Body of pancreas (tissue), 4 donors: ENCODE measurements at regions not wholly inside any gene's neighbourhood (a gene's known extent, or its start where the extent isn't known, plus 50 kb on each side); places are given as distances from the start of the nearest gene placed in this dataset.

ENCODE experiments used
- POLR2A ChIP-seq, 3 donors: fragments of 450-650 bp; IDR thresholded peaks; one replicate each; pipeline ENCODE4 v1.6.1; 2016; ENCODE audit warnings: antibody characterized with exemption in 3 of 3, mild to moderate bottlenecking in 2 of 3
- TF ChIP-seq, protein P1 (sequence below), 7 experiments: fragments of 450-650 bp in 4 of 7; fragments of 200-600 bp in 3 of 7; sonication (generic) in 3 of 7; IDR thresholded peaks; one replicate each; pipeline ENCODE4 v1.5.1; 2016 to 2019; ENCODE audit warnings: antibody characterized with exemption in 7 of 7

DNA sequence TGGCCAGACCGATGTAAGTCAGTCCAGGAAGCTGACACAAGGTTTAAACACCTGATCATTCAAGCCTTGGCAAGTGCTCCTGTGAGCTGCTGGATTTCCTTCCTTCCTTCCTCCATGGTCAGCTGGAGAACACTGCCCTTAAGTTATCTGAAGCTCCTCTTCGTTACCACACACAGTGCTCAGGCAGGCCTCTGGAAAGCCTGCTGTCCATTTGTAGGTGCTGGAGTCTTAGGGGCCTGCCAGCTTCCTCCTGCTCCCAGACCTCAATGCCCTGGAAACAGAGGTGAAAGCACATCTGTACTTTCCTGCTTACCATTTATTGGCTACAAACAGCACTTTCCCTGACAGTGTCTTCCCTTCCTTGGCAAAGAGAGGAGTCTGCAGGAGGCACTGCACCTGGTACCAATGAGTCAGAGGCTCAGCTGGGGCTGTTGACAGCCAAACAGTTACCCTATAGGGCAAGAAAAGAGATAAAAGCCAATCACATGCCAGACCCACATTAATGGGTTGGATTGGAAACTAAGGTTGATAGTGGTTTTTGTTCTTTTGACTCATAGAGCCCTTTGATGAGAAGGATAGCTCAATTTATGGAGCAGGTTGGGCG, 72.6 kb upstream of the PUM3 start:
- TF ChIP-seq, protein P1, sequence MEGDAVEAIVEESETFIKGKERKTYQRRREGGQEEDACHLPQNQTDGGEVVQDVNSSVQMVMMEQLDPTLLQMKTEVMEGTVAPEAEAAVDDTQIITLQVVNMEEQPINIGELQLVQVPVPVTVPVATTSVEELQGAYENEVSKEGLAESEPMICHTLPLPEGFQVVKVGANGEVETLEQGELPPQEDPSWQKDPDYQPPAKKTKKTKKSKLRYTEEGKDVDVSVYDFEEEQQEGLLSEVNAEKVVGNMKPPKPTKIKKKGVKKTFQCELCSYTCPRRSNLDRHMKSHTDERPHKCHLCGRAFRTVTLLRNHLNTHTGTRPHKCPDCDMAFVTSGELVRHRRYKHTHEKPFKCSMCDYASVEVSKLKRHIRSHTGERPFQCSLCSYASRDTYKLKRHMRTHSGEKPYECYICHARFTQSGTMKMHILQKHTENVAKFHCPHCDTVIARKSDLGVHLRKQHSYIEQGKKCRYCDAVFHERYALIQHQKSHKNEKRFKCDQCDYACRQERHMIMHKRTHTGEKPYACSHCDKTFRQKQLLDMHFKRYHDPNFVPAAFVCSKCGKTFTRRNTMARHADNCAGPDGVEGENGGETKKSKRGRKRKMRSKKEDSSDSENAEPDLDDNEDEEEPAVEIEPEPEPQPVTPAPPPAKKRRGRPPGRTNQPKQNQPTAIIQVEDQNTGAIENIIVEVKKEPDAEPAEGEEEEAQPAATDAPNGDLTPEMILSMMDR (IDR thresholded peaks at IDR 0.05), result no peak
- no peak for TF ChIP-seq POLR2A (IDR thresholded peaks at IDR 0.05)
